ENCODE measurements at regions not wholly inside any gene's neighbourhood (a gene's known extent, or its start where the extent isn't known, plus 50 kb on each side); places are given as distances from the start of the nearest gene placed in this dataset.

DNA sequence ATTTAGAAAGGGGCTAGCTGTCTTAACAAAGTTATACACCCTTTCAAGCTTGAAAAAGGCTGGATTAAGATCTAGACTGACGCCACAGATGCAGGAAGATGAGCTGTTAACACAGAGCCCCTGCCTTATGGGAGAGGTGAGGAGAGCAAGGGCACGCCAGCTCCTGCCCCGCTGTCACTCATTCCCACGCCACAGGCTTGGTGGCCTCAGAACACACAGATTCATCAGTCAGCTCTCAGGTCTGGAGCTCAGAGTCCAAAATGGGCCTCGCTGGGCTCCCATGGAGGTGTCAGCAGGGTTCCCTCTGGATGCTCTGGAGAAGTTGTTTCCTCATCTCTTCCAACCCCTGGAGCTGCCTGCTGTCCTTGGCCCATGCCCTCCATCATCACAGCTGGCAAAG lies 554.2 kb downstream of the TCERG1L start:
- DNase-seq, result no peak

DNA sequence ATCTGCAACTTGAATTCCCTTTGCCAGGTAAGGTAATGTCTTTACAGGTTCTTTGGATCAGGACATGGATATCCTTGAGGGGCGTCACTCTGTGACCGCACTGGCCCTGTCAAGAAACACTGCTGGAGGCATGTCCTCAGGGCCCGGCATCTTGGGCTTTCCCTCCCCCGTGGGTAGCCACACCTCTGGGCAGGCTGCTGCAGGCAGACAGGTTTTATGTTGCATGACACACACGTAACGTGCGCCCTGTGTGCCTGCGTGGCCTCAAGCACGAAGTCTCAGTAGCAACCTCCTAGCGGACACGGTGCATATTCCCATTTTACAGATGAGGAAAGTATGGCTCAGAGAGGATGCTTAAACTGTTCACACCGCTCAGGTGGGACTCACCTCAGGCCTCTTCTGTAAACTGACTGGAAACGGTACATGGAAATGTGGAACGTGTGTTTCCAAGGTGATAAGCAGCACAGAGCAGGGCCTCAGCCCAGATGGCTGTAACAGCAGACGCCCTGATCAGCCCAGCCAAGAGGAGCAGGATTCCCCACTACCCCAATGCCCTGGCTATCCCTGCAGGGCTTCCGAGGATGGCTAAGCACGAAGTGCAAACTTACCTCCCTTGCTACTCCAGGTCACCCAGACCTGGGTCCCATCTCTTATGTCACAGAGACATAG lies 553.6 kb downstream of the TCERG1L start:
- no peak for DNase-seq

GRCh38 chr10:130758529-130758928 lies 553.0 kb downstream of the TCERG1L start:
- no peak for DNase-seq

DNA sequence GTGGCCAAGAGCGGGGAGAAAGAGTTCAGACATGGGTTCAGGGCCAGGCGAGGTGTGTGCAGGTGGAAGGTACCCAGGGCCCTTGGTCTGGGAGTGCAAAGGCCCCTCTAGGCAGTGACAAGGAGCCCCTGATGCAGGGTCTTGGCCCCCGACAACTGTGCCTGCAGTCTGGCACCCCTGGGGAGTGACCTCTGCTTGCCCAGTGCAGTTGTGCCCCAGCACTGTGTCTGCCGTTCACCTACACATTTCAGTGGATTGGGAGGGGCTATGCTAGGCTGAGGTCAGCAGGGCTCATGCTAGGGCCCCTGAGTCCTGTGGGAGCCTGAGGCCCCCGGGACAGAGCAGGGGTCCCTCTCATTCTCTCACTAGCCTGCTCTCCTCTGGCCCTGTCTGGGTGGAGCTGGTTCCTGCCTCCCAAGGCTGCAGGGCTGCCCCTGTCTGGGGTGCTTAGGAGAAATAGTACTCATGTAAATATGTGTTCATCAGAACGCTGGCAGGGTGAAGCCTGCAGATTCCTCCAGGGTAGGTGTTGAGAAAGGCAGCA lies 550.4 kb downstream of the TCERG1L start:
- DNase-seq, result no peak

- no peak for DNase-seq
These were observed 549.7 kb downstream of the TCERG1L start for GRCh38 chr10:130761788-130762301.

DNA sequence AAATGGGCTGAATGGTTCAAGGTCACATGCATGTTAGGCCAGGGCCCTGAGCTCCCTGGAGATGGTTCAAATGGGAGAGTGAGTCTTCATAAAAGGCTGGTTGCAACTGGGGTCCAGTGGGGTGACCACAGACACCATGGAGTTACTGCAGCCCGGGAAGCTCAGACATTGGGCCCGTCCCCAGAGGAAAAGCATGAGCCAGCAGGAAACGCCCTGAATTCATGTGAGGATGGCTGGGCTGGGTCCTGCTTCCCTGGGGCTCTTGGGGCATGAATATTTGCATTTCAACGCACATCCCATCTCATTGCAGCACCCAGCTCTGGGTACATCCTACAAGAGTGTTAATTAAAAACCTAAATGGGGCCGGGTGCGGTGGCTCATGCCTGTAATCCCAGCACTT lies 549.0 kb downstream of the TCERG1L start:
- no peak for DNase-seq

DNA sequence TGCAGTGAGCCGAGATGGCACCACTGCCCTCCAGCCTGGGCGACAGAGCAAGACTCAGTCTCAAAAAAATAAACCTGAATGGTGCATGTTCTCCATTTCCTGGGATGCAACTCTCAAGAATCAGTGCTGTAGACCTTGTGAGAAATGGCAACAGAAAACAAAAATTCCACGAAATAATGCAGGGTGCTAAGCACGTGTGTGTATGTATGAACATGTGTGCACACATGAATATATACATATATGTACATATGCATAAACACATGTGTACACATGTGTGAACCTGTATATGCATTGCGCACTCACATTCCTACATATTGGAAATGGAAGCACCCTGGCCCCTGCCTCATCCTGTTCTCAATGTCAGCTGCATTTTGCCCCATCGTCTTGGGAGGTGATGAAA lies 548.5 kb downstream of the TCERG1L start:
- DNase-seq, result no peak

DNA sequence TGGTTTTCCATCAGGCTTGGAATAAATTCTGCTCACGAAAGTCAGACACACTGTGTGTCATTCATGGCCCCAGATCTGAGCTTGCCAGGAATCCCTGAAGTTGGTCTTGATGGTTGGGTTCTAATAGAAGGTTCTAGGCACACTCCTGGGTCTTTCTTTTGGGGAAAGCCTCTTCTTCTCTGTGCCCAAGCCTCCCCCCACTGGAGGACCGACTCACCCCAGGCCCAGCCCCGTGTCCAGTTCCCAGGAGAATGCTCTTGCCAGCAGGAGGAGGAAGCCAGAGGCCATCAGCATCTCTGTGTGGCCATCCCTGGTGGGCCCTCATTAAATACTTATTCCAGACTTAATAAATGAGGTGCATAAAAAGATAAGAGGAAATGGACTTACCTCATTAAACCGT lies 548.0 kb downstream of the TCERG1L start:
- no peak for DNase-seq

DNA sequence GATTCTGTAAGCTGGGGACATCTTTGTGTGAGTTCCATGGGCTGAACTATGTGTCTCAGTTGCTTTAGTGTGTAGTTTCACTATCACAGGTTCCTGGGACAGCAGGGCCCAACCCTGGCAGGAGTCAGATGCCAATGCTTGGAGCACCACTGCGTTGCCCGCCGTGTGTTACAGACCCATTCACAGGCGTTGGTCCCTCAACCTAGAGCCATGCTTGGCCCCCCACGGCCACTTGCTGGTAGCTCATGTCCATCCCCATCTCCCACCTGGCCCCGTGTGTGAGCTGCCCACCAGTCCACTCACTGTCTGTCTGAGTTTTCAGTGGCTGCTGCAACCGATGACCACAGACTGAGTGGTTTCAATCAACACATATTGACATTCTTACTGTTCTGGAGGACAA lies 546.9 kb downstream of the TCERG1L start:
- DNase-seq, result no peak

- DNase-seq, result no peak
These were observed 545.5 kb downstream of the TCERG1L start for GRCh38 chr10:130766071-130766470.

DNA sequence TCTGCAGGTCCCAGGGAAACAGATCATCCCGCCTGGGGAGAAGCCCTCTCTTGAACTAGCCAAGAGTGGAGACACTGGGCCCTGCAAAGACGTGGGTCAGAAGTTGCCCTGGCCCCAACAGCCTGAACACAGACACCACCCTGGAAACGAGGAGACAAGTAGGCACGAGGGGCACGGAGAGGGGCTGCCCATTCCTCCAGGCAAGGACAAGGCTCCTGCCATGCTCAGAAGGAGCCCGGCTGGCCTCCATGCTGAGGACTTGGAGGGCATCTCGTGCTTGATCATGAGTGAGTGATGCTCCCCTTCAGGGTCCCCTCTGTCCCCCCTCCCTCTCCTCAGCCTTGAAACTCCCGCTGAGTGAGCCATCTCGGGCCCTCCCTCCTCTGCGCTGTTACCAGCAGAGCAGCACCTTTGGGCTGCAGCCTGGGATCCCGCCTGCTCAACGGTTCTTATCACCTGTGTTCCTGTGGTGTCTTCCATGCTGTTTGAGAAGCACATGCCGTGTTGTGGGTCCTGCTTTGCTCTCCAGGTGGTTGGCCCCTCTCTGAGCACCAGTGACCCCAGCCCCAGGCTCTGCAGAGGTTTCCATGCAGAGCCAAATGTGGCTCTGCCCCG lies 544.3 kb downstream of the TCERG1L start:
- no peak for DNase-seq

DNA sequence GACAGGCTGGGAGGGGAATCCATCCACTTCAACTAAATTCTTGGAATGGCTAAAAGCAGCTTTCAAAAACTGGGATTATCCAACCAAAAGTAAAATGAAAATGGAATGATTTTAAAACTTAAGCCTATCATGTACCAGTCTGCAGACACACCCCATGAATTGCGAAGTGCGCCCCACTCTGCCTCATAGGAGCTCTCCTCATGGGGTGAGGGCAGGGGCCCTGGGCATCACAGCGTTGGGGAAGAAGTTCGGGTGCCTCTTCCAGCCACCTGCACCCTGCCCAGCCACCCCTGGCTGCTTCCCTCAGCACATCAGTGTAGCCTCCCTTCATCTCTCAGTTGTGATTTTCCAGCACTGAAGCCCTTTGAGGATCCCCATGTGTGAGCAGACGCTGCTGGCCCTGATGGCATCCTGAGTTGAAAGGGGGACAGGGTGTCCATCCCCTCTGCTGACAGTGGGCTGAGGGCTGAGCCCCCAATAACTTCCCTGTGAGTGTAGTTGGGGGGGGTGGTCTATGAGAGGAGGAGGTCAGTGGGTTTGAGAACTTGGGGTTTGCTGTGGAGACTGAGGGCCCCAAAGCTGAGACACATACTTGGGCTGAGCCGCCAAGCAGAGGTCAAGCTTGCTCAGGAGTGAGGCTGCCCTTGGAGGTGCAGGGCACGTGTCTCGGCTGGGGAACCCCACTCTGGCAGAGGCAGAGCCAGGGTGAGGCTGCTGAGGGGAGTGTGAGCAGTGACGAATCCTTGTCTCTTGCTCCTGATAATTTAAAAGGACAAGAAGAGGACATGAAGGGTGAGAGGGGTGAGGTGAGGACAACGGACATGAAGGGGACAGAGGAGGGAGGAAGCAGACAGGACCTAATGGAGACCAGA lies 542.1 kb downstream of the TCERG1L start:
- no peak for DNase-seq

DNA sequence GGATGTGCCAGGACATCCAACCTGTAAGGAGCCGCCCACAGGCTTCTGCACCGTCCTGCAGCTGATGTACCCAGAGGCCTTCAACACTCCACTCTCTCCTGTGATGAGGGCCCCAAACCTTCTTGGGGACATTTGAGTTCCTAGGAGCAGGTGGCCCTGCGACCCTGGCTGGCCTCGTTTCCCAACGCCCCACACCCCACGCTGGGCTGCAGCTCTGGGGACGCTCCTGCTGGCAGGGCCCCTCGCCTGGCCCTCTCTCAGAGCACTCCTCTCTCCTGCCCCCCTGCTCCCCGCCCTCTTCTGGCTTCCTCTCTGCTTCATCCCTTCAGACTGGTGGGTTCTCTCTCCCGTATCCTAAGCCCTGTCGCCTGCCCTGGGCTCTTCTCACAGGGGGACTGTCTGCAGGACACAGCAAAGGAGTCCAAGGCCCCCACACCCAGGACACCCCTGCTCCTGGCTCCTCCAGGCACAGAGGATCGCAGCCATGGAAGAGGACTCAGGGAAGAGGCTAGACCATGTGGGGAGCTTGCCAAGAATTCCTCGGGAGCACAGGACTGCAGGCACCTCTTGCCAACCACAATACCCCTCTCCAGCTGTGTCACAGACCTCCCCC lies 541.4 kb downstream of the TCERG1L start:
- DNase-seq, result no peak

DNA sequence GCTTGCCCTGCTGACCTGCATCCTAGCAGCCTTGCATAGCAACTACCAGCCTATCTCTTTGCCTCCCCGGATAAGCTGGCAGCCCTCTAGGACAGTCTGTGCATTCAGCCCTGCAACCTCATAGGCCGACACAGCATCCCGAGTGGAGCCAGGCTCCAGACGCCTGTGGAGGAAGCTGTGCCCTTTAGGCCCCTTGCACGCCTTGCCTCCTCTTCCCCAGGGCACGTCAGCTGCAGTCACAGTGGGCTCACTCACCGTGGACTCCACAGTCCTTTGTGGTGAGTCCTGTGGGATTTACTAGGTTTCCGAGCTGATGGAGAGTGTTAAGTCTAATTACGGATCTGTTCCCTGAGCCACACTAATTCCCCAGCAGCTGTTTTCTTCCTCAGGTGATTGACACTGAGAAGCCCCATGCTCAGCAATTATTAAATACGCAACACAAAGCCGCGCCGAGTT lies 540.0 kb downstream of the TCERG1L start:
- DNase-seq, result no peak

- no peak for DNase-seq
These were observed 539.5 kb downstream of the TCERG1L start for GRCh38 chr10:130772056-130772455.

DNA sequence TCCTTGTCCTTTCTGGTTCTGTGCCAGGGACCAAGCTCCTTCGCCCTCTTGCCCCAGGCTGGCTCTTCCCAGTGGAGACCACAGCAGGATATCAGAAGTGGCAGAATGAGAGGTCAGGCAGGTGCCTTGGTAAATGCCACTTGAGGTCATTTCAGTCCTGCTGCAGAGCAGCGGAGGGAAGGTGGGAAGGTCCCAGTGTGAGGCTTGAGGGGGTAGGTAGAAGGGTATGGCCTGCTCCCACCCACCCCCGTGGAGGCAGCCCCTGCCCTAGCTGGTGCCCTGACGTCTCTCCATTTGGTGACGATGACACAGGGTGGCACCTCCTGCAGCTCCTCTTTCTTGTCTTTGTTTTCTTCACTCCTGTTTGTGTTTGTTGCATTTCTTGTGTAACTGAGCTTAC lies 538.8 kb downstream of the TCERG1L start:
- DNase-seq, result no peak

- no peak for DNase-seq
These were observed 537.6 kb downstream of the TCERG1L start for GRCh38 chr10:130773941-130774340.

DNA sequence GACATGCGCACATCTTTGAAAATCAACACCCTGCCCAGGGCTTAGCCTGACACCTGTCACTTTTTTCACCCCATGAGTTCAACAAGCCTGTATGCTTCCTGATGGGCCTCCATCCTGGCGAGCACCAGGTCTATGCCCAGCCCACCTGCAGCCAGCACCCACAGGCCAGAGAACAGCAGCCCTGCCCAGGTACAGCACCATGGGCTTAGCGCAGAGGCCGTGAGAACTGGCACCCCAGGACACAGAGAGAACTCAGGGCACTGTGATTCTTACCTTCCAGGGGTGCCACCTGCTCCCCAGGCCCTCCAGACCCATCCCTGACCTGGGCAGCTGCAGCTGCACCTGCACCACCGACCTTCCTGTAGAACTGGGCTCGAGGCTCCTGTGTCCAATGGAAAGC lies 536.6 kb downstream of the TCERG1L start:
- no peak for DNase-seq

DNA sequence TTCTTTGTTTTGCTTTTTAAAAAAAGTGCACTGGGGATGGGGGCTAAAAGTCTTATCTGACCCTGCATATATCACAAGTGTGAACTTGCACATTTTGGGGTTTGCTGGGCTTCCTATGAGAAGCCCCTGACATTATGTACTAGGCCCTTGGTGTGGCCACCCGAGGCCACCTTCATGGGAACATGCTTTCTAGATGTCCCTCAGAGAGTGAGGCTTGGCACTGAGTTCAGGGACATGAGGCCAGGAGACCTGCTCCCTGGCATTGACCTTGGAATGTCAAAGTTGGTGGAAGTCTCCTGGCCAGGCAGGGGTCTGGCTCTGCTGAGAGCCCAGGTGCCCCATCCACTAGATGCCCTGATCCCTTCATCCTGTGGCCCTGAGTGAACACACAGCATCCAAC lies 536.2 kb downstream of the TCERG1L start:
- no peak for DNase-seq

- DNase-seq, result no peak
These were observed 534.8 kb downstream of the TCERG1L start for GRCh38 chr10:130776724-130777123.

GRCh38 chr10:130777507-130778165 lies 533.9 kb downstream of the TCERG1L start:
- no peak for DNase-seq

DNA sequence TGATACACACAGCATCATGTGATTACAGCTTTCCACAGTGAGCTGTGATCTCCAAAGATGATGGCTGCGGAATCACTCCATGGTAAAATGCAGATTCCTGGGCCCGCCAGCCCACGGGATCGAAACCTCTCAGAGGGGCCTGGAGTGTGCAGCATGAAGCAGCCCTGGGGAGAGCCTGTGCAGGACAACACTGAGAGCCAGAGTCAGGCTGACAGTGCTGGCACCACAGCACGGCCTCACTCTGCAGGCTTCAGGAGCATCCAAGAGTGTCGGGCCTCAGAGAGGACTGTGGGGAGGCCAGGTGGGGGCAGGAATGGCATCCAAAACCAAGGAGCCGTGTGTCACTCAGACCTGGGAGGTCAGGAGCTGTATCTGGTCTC lies 533.4 kb downstream of the TCERG1L start:
- DNase-seq, result no peak

Data from hippocampal formation (tissue), 2 donors.